GM21526 (cell line): ENCODE measurements at regions not wholly inside any gene's neighbourhood (a gene's known extent, or its start where the extent isn't known, plus 50 kb on each side); places are given as distances from the start of the nearest gene placed in this dataset.
"Not testable (repeated sequence)": the region's sequence is repeated elsewhere in the genome, so short reads cannot be mapped to it uniquely, and the experiment has no call there.

Experiments
- ATAC-seq: cut with Tn5 transposase; IDR thresholded peaks from one replicate; pipeline ENCODE4 v1.9.1; 2021; ENCODE audit warnings: moderate library complexity; ENCODE audit not compliant: unreplicated experiment, low FRiP score

- not testable (repeated sequence) for ATAC-seq
These were observed 111.5 kb upstream of the MRPS22 start for GRCh38 chr3:139232341-139232740.

- no peak for ATAC-seq
These were observed 109.3 kb upstream of the MRPS22 start for GRCh38 chr3:139234491-139234890.

GRCh38 chr3:139235192-139235591 is 108.6 kb upstream of the MRPS22 start:
- ATAC-seq, result no peak

- no peak for ATAC-seq
These were observed 107.5 kb upstream of the MRPS22 start for GRCh38 chr3:139236336-139236735.

GRCh38 chr3:139238281-139239030 is 105.4 kb upstream of the MRPS22 start:
- ATAC-seq, result no peak

- ATAC-seq, result no peak
These were observed 104.3 kb upstream of the MRPS22 start for GRCh38 chr3:139239550-139239949.

- no peak for ATAC-seq
These were observed 102.0 kb upstream of the MRPS22 start for GRCh38 chr3:139241783-139242182.

- ATAC-seq, result no peak
These were observed 100.1 kb upstream of the MRPS22 start for GRCh38 chr3:139243710-139244109.

- no peak for ATAC-seq
These were observed 95.1 kb upstream of the MRPS22 start for GRCh38 chr3:139248593-139249255.

GRCh38 chr3:139251529-139251928 is 92.3 kb upstream of the MRPS22 start:
- no peak for ATAC-seq

- ATAC-seq, result no peak
These were observed 91.1 kb upstream of the MRPS22 start for GRCh38 chr3:139252719-139253118.

GRCh38 chr3:139258276-139258675 is 85.5 kb upstream of the MRPS22 start:
- no peak for ATAC-seq

- no peak for ATAC-seq
These were observed 84.4 kb upstream of the MRPS22 start for GRCh38 chr3:139259398-139259797.

- no peak for ATAC-seq
These were observed 83.8 kb upstream of the MRPS22 start for GRCh38 chr3:139260041-139260486.

GRCh38 chr3:139260793-139261736 is 82.8 kb upstream of the MRPS22 start:
- no peak for ATAC-seq

GRCh38 chr3:139261754-139262586 is 81.8 kb upstream of the MRPS22 start:
- ATAC-seq, result no peak

- no peak for ATAC-seq
These were observed 80.0 kb upstream of the MRPS22 start for GRCh38 chr3:139263798-139264197.

- ATAC-seq, result no peak
These were observed 79.4 kb upstream of the MRPS22 start for GRCh38 chr3:139264375-139264774.

GRCh38 chr3:139265131-139266016 is 78.4 kb upstream of the MRPS22 start:
- no peak for ATAC-seq
